HL-60 (cell line): ENCODE measurements at regions not wholly inside any gene's neighbourhood (a gene's known extent, or its start where the extent isn't known, plus 50 kb on each side); places are given as distances from the start of the nearest gene placed in this dataset.

ENCODE experiments used
- DNase-seq, 2 experiments: peaks; one replicate each; pipeline ENCODE4 v3.0.0-alpha.2; 2010 to 2020; ENCODE audit warnings: low read depth in 1 of 2, low spot score in 1 of 2
- H3K27ac ChIP-seq: fragments of 250-450 bp; sonication (Bioruptor Pico); replicated peaks from 2 replicates; pipeline ENCODE4 v1.5.1; 2020; ENCODE audit warnings: mild to moderate bottlenecking, moderate library complexity
- H3K27me3 ChIP-seq: fragments of 250-450 bp; sonication (Bioruptor Pico); 2 replicates; pipeline ENCODE4 v1.5.1; 2021; ENCODE audit warnings: mild to moderate bottlenecking, moderate library complexity; ENCODE audit not compliant: insufficient read depth, poor library complexity, severe bottlenecking
- H3K4me3 ChIP-seq: replicated peaks from 2 replicates; pipeline ENCODE4 v1.5.1; 2011; ENCODE audit warnings: mild to moderate bottlenecking, control low read depth, low read length; ENCODE audit not compliant: insufficient read depth
- CTCF ChIP-seq: IDR thresholded peaks from one replicate; pipeline ENCODE4 v1.5.1; 2011; ENCODE audit warnings: low read length, control low read depth, inconsistent platforms; ENCODE audit not compliant: insufficient read depth
- GABPA ChIP-seq: IDR thresholded peaks from 2 replicates; pipeline ENCODE4 v1.6.1; 2012; ENCODE audit warnings: low read depth
- POLR2AphosphoS5 ChIP-seq: IDR thresholded peaks from 2 replicates; pipeline ENCODE4 v1.6.1; 2012; ENCODE audit warnings: low read depth
- REST ChIP-seq: IDR thresholded peaks from 2 replicates; pipeline ENCODE4 v1.6.1; 2012; ENCODE audit warnings: low read depth; ENCODE audit not compliant: insufficient replicate concordance
- SPI1 ChIP-seq: IDR thresholded peaks from 2 replicates; pipeline ENCODE4 v1.6.1; 2012; ENCODE audit warnings: low read depth, mild to moderate bottlenecking, borderline replicate concordance

DNA sequence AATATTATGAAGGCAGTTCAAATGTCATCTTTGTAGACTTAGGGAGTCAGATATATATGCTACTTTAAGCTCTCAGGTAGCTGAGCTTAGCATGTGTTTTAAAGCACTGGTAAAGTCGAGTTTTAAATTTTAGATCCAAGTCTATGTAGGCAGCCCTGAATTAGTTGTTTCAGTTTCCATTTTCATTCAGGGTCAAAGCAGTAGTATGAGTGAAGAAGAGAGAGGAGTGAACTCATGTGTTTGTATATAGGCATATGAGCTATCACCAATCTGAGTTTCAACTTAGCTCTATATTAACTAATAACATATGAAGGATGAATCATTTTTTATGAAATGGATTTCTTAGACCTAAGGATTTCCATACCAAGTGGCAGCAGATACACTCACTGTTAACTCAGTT, 1353.4 kb downstream of the FSTL5 start:
- Histone ChIP-seq H3K27me3 (no peaks in the 10 kb centered on the region), H3K27ac (no peak overlapping the region), H3K4me3 (no peak overlapping the region)
- DNase-seq: no peak
- TF ChIP-seq GABPA (no peak), CTCF (no peak), SPI1 (no peak), REST (no peak), POLR2AphosphoS5 (no peak)

DNA sequence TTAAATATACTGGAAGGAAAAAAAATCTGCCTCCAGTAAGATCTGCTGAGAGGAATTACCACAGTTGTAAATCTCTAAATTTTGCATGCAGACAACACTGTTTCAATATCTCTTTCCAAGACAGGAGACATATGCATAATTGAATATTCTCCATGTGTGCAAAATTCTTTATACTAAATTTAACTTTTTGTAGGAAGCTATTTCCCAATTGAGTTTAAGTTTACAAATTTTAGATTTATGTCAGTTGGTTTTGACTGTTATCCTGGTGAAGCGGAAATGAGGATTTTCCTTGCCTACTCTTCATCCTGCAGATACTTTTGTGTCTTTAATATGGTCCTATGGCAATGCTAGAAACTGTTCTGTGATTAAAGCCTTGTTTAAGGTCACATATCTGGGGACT, 1352.9 kb downstream of the FSTL5 start:
- no peak overlapping the region for H3K4me3 ChIP-seq
- TF ChIP-seq CTCF: no peak
- no peak for TF ChIP-seq GABPA
- no peak for TF ChIP-seq SPI1
- TF ChIP-seq POLR2AphosphoS5: no peak
- no peak for TF ChIP-seq REST
- DNase-seq: no peak
- H3K27ac ChIP-seq: no peak overlapping the region
- H3K27me3 ChIP-seq: no peaks in the 10 kb centered on the region

- TF ChIP-seq SPI1 (no peak), GABPA (no peak), REST (no peak), CTCF (no peak)
- no peak overlapping the region for H3K27ac ChIP-seq
- H3K27me3 ChIP-seq: no peaks in the 10 kb centered on the region
- H3K4me3 ChIP-seq: no peak overlapping the region
- DNase-seq: no peak
Measured at GRCh38 chr4:160811956-160812355, 1351.8 kb downstream of the FSTL5 start.
